22Rv1 (cell line): ENCODE measurements at regions not wholly inside any gene's neighbourhood (a gene's known extent, or its start where the extent isn't known, plus 50 kb on each side); places are given as distances from the start of the nearest gene placed in this dataset.
"Not testable (repeated sequence)": the region's sequence is repeated elsewhere in the genome, so short reads cannot be mapped to it uniquely, and the experiment has no call there.

Source experiments
- ZFX ChIP-seq: fragments of 450-650 bp; IDR thresholded peaks from 2 replicates; pipeline ENCODE4 v1.6.1; 2017; ENCODE audit warnings: antibody characterized with exemption, borderline replicate concordance
- TF ChIP-seq, protein P1 (sequence below): fragments of 450-650 bp; IDR thresholded peaks from 2 replicates; pipeline ENCODE4 v1.5.1; 2017; ENCODE audit warnings: mild to moderate bottlenecking

DNA sequence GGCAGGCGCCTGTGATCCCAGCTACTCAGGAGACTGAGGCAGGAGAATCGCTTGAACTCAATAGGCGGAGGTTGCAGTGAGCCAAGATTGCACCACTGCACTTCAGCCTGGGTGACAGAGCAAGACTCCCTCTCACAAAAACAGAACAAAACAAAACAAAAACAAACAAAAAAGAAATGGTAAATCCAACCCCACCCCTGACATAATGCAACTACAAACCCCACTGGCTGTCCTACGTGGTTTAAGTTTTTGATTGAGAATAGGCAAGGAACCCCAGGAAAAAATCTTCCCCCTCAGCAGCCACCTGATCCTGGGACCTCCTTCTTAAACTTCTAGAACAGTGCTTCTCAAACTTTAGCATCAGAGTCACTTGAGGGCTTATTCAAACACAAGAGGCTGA lies 123.1 kb downstream of the TRIM27 start:
- TF ChIP-seq, protein P1, sequence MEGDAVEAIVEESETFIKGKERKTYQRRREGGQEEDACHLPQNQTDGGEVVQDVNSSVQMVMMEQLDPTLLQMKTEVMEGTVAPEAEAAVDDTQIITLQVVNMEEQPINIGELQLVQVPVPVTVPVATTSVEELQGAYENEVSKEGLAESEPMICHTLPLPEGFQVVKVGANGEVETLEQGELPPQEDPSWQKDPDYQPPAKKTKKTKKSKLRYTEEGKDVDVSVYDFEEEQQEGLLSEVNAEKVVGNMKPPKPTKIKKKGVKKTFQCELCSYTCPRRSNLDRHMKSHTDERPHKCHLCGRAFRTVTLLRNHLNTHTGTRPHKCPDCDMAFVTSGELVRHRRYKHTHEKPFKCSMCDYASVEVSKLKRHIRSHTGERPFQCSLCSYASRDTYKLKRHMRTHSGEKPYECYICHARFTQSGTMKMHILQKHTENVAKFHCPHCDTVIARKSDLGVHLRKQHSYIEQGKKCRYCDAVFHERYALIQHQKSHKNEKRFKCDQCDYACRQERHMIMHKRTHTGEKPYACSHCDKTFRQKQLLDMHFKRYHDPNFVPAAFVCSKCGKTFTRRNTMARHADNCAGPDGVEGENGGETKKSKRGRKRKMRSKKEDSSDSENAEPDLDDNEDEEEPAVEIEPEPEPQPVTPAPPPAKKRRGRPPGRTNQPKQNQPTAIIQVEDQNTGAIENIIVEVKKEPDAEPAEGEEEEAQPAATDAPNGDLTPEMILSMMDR = not testable (repeated sequence)
- not testable (repeated sequence) for TF ChIP-seq ZFX
